MCF 10A (cell line): ENCODE measurements at regions not wholly inside any gene's neighbourhood (a gene's known extent, or its start where the extent isn't known, plus 50 kb on each side); places are given as distances from the start of the nearest gene placed in this dataset.

Experiments
- BruUV-seq: library from RNA; stranded (reverse); fragments of 400-500 nt; replicated peaks from 2 replicates; lab custom pipeline; 2021; lab: Mats Ljungman, UMichigan
- CTCF ChIA-PET: fragments of 300-600 bp; sonication (Branson Sonifier 250); formaldehyde crosslinking; extraction: SDS; loops from one replicate; lab custom pipeline; 2021; ENCODE audit warnings: antibody characterized with exemption, inconsistent platforms; lab: Yijun Ruan, JAX
- POLR2A ChIA-PET: fragments of 300-600, 350-650 bp; sonication (Branson Sonifier 250); formaldehyde crosslinking; extraction: SDS; loops from one replicate; lab custom pipeline; 2020; ENCODE audit warnings: antibody characterized with exemption, inconsistent platforms; lab: Yijun Ruan, JAX
- DNase-seq: peaks from one replicate; pipeline ENCODE4 v3.0.0-alpha.2; 2018; ENCODE audit not compliant: unreplicated experiment
- H3K27ac Mint-ChIP-seq: one replicate; pipeline ENCODE4 v1.8.0; 2022; ENCODE audit warnings: mild to moderate bottlenecking, low read depth, mixed read lengths; ENCODE audit not compliant: unreplicated experiment
- H3K27me3 Mint-ChIP-seq: one replicate; pipeline ENCODE4 v1.8.0; 2022; ENCODE audit warnings: mixed read lengths; ENCODE audit not compliant: insufficient read depth, unreplicated experiment
- H3K36me3 Mint-ChIP-seq: one replicate; pipeline ENCODE4 v1.8.0; 2022; ENCODE audit warnings: mild to moderate bottlenecking, moderate library complexity, mixed read lengths; ENCODE audit not compliant: insufficient read depth, unreplicated experiment
- H3K4me1 Mint-ChIP-seq: one replicate; pipeline ENCODE4 v1.8.0; 2022; ENCODE audit warnings: mixed read lengths; ENCODE audit not compliant: insufficient read depth, unreplicated experiment
- H3K4me3 Mint-ChIP-seq: one replicate; pipeline ENCODE4 v1.8.0; 2022; ENCODE audit warnings: mild to moderate bottlenecking, moderate library complexity, mixed read lengths; ENCODE audit not compliant: unreplicated experiment
- H3K9me3 Mint-ChIP-seq: one replicate; pipeline ENCODE4 v1.8.0; 2022; ENCODE audit warnings: mixed read lengths; ENCODE audit not compliant: unreplicated experiment
- CTCF ChIP-seq: fragments of 200-600 bp; IDR thresholded peaks from one replicate; pipeline ENCODE4 v1.8.0; 2022; ENCODE audit warnings: antibody characterized with exemption, mild to moderate bottlenecking; ENCODE audit not compliant: unreplicated experiment
- intact Hi-C: fragments of 100-400 bp; cut with micrococcal nuclease; formaldehyde crosslinking; loops from 2 replicates; pipeline ENCODE4 v1.14.1; 2022

DNA sequence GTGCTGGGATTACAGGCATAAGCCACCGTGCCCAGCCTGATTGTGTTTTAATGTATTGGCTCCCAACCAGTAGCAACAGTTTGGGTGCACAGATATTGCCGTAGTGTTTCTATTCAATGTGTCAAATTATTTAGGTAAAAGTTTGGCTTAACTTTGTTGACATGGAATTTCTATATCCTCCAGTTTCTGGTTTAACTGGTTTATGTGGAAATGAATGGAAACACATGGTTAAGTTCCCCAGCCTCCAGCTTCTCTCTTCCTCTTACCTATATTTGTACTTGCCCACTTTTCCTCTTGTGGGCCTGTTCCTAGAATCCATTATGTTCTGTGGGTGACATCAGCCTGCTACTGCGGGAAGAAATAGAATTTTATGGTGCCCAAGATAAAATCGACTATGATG lies 53.9 kb upstream of the ESR1 start:
- Mint-ChIP-seq H3K9me3 (peaks cover 9% of the 10 kb centered on the region), H3K27ac (no peak overlapping the region), H3K36me3 (no peaks in the 10 kb centered on the region), H3K27me3 (no peaks in the 10 kb centered on the region), H3K4me3 (no peak overlapping the region), H3K4me1 (no peaks in the 10 kb centered on the region)
- BruUV-seq, result no TSS peak
- ChIA-PET POLR2A (no interaction called here), CTCF (interaction anchor here (0.6 to 0.8 kb wide), 4 partner anchors 21 to 411 kb away, joined by 3 to 4 read pairs (median 3); no protein-coding TSS in a partner anchor)
- DNase-seq, result no peak
- no peak for TF ChIP-seq CTCF
- intact Hi-C loops, result no loop called here

- peaks cover 9% of the 10 kb centered on the region for H3K9me3 Mint-ChIP-seq
- TF ChIP-seq CTCF, result no peak
- BruUV-seq, result no TSS peak
- POLR2A ChIA-PET, result interaction anchor here (1.3 kb wide), 1 partner anchor 306 kb away, joined by 3 read pairs; the partner anchor contains the start of gene RMND1
- H3K4me1 Mint-ChIP-seq, result no peaks in the 10 kb centered on the region
- no peak for DNase-seq
- no peaks in the 10 kb centered on the region for H3K36me3 Mint-ChIP-seq
- intact Hi-C loops, result no loop called here
- no peak overlapping the region for H3K4me3 Mint-ChIP-seq
- no peaks in the 10 kb centered on the region for H3K27me3 Mint-ChIP-seq
- CTCF ChIA-PET, result interaction anchor here (0.6 kb wide), 1 partner anchor 59 kb away, joined by 3 read pairs; no protein-coding TSS in a partner anchor
- H3K27ac Mint-ChIP-seq, result no peak overlapping the region
These were observed 50.0 kb upstream of the ESR1 start for GRCh38 chr6:151757506-151757955.
